GM12874 (cell line): ENCODE measurements at regions not wholly inside any gene's neighbourhood (a gene's known extent, or its start where the extent isn't known, plus 50 kb on each side); places are given as distances from the start of the nearest gene placed in this dataset.

ENCODE experiments used
- TF ChIP-seq, protein P1 (sequence below): IDR thresholded peaks from 2 replicates; pipeline ENCODE4 v1.5.1; 2011; ENCODE audit warnings: low read depth, mild to moderate bottlenecking, control low read depth, low read length, moderate library complexity; ENCODE audit not compliant: insufficient read depth

DNA sequence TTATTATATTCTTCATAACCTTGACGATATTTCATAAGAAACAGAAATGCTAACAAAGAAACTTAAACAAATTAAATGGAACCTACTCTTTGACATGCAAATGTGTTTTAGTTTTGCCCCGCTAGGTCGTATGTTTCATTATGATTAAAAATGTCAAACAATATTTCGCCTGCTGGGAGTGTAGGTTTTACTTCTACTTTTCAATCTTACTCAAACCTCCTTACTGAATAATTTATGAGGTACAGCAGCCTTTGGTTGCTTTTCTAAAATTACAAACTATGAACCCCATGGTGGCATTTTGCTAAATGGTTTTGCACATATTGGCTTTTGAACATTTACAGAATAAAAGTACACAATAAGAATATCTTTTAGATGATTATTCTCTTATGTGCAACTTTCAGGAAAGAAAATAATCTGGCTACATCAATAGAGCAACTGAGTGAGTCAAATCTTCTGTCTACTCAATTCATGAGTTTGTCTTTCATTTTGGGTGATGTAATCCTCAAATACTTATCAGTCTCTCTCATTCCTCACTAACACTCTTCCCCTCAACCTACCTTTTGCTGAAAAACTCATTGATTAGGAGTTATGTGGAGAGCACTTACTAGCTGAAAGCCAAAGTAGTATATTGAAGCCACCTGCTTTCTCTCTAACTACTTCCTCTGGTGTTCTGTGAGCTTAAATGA is 1226.4 kb downstream of the XPNPEP1 start:
- TF ChIP-seq, protein P1, sequence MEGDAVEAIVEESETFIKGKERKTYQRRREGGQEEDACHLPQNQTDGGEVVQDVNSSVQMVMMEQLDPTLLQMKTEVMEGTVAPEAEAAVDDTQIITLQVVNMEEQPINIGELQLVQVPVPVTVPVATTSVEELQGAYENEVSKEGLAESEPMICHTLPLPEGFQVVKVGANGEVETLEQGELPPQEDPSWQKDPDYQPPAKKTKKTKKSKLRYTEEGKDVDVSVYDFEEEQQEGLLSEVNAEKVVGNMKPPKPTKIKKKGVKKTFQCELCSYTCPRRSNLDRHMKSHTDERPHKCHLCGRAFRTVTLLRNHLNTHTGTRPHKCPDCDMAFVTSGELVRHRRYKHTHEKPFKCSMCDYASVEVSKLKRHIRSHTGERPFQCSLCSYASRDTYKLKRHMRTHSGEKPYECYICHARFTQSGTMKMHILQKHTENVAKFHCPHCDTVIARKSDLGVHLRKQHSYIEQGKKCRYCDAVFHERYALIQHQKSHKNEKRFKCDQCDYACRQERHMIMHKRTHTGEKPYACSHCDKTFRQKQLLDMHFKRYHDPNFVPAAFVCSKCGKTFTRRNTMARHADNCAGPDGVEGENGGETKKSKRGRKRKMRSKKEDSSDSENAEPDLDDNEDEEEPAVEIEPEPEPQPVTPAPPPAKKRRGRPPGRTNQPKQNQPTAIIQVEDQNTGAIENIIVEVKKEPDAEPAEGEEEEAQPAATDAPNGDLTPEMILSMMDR, result no peak

DNA sequence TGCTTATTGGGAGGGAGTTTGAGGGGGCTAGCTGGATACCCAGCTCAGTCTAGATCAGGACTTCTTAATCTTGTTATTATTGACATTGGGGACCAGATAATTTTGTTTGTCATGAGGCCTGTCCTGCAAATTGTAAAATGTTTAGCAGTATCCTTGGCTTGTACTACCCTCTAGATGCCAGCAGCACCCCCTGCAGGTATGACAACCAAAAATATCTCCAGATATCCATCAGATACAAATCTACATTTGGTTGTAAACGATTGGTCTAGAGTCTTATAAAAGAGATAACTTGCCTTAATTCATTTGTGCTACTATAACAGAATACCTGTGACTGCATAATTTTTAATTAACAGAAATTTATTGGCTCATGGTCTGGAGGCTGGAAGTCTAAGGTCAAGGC is 1232.2 kb downstream of the XPNPEP1 start:
- TF ChIP-seq, protein P1, result no peak

DNA sequence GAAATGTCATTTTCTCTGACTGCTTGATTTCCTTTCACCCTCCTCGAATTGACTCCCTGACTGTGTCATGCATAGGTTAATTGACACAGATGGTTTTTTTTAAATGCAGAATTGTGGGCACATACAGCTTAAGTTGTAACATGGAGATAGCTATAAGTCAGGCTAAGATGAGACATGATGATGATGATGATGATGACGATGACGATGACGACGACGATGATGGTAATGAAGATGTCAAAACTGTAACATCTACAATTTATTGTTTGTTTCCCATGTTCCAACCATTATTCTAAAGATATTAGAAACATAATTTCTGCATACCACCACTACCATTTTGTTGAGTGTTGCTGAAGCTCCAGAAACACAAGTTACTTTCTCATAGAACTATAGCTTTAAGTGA is 1232.8 kb downstream of the XPNPEP1 start:
- TF ChIP-seq, protein P1, result no peak

DNA sequence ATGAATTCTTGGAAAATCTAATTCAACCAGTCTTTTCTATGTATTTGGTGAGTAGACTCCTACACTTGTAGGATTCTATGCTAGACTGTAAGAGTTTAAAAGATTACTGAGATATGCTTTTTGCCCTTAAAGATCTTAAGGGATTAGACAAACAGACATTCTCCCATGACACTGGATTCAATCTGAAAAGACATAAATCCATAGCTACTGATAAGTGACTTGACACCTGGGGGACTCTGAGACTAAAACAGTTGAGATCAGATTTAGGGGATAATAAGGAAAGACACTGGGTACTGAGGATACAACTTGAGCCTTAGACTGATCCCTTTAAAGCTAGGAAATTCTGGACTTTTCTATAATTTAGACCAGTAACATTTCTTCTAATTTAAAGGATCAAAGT is 1233.4 kb downstream of the XPNPEP1 start:
- TF ChIP-seq, protein P1, result no peak

DNA sequence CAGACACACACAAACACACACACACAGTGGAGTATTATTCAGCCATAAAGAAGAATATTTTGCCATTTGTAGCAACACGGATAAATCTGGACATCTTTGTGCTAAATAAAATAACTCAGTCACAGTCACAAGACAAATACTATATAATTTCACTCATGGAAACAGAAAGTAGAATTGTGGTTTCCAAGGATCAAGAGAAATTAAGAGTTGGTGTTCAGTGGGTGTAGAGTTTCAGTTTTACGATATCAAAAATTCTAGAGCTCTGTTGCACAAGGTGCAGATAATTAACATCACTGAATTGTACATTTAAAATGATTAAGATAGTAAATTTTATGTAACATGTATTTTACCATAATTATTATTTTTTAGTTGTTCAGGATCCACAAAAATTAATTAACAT is 1235.0 kb downstream of the XPNPEP1 start:
- TF ChIP-seq, protein P1, result no peak

DNA sequence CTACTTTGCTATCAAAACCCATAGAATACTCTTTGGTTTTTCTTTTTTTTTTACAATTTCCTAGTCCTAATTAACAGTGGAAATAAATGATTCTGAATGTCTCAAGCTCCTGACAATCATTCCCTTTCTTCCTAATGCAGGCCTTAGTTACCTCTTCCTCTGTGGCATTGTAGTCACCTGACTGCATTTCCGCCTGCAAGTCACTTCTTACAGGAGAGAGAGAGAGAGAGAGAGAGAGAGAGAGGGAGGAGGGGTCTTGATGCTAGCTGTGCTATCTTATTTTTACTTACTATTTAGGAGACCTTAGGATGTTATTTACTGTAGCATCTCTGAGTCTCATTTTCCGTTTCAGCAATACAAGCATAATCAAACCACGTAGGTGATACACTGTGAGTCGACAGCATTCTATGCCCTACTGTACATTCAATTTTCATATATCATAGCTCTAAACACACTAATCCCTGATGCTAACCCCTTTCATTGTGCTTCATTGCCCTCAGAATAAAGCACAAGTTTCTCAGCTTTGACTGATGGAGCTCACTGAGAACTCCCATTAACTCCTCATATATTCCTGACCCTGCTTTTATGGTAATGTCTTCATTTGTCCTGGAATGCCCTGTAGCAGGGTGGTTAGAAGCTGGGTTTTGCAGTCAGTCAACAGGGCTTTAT is 1237.3 kb downstream of the XPNPEP1 start:
- TF ChIP-seq, protein P1, result no peak

DNA sequence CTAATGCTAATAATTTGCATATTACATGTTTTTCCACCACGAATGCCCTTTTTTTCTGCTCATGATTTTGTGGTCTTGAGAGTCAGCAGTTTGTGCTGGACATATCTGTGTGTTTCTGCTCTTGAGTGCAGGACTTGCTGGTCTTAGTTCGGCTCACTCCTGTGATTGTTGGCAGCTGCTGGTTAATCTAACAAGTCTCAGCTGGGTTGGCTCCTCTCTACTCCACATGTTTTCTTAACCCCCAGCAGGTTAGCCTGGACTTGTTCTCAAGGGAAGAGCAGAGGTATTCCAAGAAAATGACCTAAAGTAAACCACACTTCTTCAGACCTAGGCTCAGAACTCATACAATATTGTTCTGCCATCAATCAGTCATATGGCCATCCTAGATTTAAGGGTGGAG is 1238.9 kb downstream of the XPNPEP1 start:
- TF ChIP-seq, protein P1, result no peak
